PC-3 (cell line): ENCODE measurements at regions not wholly inside any gene's neighbourhood (a gene's known extent, or its start where the extent isn't known, plus 50 kb on each side); places are given as distances from the start of the nearest gene placed in this dataset.

ENCODE experiments used
- ATAC-seq: fragments of 200-7000 bp; cut with Tn5 transposase; 2 replicates; pipeline ENCODE4 v1.9.1; 2020; ENCODE audit warnings: mild to moderate bottlenecking, moderate library complexity
- BruUV-seq: library from RNA; stranded (reverse); fragments of 400-500 nt; replicated peaks from 2 replicates; lab custom pipeline; 2021; lab: Mats Ljungman, UMichigan
- CTCF ChIA-PET: fragments of 300-600 bp; sonication (Branson Sonifier 250); formaldehyde crosslinking; loops from one replicate; lab custom pipeline; 2022; ENCODE audit warnings: antibody characterized with exemption; lab: Charles Lee
- POLR2A ChIA-PET: fragments of 300-600 bp; sonication (Branson Sonifier 250); formaldehyde crosslinking; loops from one replicate; lab custom pipeline; 2022; ENCODE audit warnings: antibody characterized with exemption; ENCODE audit not compliant: unreplicated experiment; lab: Charles Lee
- DNase-seq: peaks from one replicate; pipeline ENCODE4 v3.0.0-alpha.2; 2015
- H2AFZ ChIP-seq: fragments of 300-600 bp; sonication (generic); 2 replicates; pipeline ENCODE4 v1.6.0; 2016; ENCODE audit warnings: antibody characterized with exemption, low read length
- H3F3A ChIP-seq: fragments of 300-600 bp; sonication (generic); one replicate; pipeline ENCODE4 v1.6.0; 2017; ENCODE audit warnings: antibody characterized with exemption, low read length, control low read depth, mild to moderate bottlenecking; ENCODE audit not compliant: unreplicated experiment
- H3K27ac ChIP-seq: fragments of 300-600 bp; sonication (generic); 2 replicates; pipeline ENCODE4 v1.5.1; 2016; ENCODE audit warnings: mild to moderate bottlenecking, low read length
- H3K27me3 ChIP-seq: fragments of 300-600 bp; sonication (generic); 2 replicates; pipeline ENCODE4 v1.6.1; 2016; ENCODE audit warnings: low read length, mixed read lengths
- H3K36me3 ChIP-seq: fragments of 300-600 bp; sonication (generic); 2 replicates; pipeline ENCODE4 v1.6.1; 2016; ENCODE audit warnings: low read depth, mixed run types, low read length, mixed read lengths
- H3K4me1 ChIP-seq: fragments of 300-600 bp; sonication (generic); 2 replicates; pipeline ENCODE4 v1.5.1; 2016; ENCODE audit warnings: low read length; ENCODE audit not compliant: insufficient read depth
- H3K4me2 ChIP-seq: fragments of 300-600 bp; sonication (generic); 2 replicates; pipeline ENCODE4 v1.6.0; 2016; ENCODE audit warnings: low read length
- H3K4me3 ChIP-seq: fragments of 300-600 bp; sonication (generic); 2 replicates; pipeline ENCODE4 v1.5.1; 2016; ENCODE audit warnings: mild to moderate bottlenecking, low read length, mixed read lengths
- H3K79me2 ChIP-seq: fragments of 300-600 bp; sonication (generic); 2 replicates; pipeline ENCODE4 v1.6.1; 2017; ENCODE audit warnings: low read length, mixed read lengths
- H3K9ac ChIP-seq: fragments of 300-600 bp; sonication (generic); 2 replicates; pipeline ENCODE4 v1.6.0; 2016; ENCODE audit warnings: mild to moderate bottlenecking, low read length
- H3K9me2 ChIP-seq: fragments of 300-600 bp; sonication (generic); replicated peaks from 2 replicates; pipeline ENCODE4 v1.6.1; 2016; ENCODE audit warnings: mixed run types, low read length, mixed read lengths
- H3K9me3 ChIP-seq: fragments of 300-600 bp; sonication (generic); 2 replicates; pipeline ENCODE4 v1.6.1; 2016; ENCODE audit warnings: low read length, mixed read lengths
- H4K20me1 ChIP-seq: fragments of 300-600 bp; sonication (generic); 2 replicates; pipeline ENCODE4 v1.6.1; 2016; ENCODE audit warnings: low read length, mixed read lengths
- CTCF ChIP-seq: fragments of 300-600 bp; sonication (generic); conservative IDR thresholded peaks from 2 replicates; pipeline ENCODE4 v1.5.1; 2017; ENCODE audit warnings: antibody characterized with exemption, low read depth, mild to moderate bottlenecking, low read length
- EZH2 ChIP-seq: fragments of 300-600 bp; sonication (generic); IDR thresholded peaks from one replicate; pipeline ENCODE4 v1.6.1; 2017; ENCODE audit warnings: antibody characterized with exemption, mild to moderate bottlenecking, low read length; ENCODE audit not compliant: unreplicated experiment
- EZH2phosphoT487 ChIP-seq: fragments of 300-600 bp; sonication (generic); IDR thresholded peaks from 2 replicates; pipeline ENCODE4 v1.6.1; 2018; ENCODE audit warnings: mild to moderate bottlenecking, antibody characterized with exemption, low read length, borderline replicate concordance
- intact Hi-C: fragments of 100-400 bp; cut with micrococcal nuclease; formaldehyde crosslinking; loops from 2 replicates; pipeline ENCODE4 v1.9.0; 2023

- Histone ChIP-seq H3K27me3 (no peaks in the 10 kb centered on the region), H3K27ac (peak overlapping the region; percentile 76; the same call in 1 of the 2 replicates), H3K4me3 (no peak overlapping the region), H4K20me1 (no peaks in the 10 kb centered on the region), H3K4me1 (peaks cover 28% of the 10 kb centered on the region), H3K9me2 (no peaks in the 10 kb centered on the region), H3K36me3 (no peaks in the 10 kb centered on the region), H3K9me3 (no peaks in the 10 kb centered on the region), H2AFZ (no peak overlapping the region), H3F3A (no peaks in the 10 kb centered on the region), H3K79me2 (no peaks in the 10 kb centered on the region), H3K9ac (no peak overlapping the region), H3K4me2 (no peak overlapping the region)
- TF ChIP-seq EZH2 = no peak
- TF ChIP-seq EZH2phosphoT487 = no peak
- TF ChIP-seq CTCF = no peak
- CTCF ChIA-PET = no interaction called here
- DNase-seq (no peak), ATAC-seq (no peak)
- no TSS peak for BruUV-seq
- intact Hi-C loops = no loop called here
- POLR2A ChIA-PET = interaction anchor here (0.6 to 1.8 kb wide), 2 partner anchors 12 to 303 kb away, joined by 5 to 9 read pairs; no protein-coding TSS in a partner anchor
These were observed 240.0 kb upstream of the SERP2 start for GRCh38 chr13:44133626-44134025.

GRCh38 chr13:44135566-44135965, 238.1 kb upstream of the SERP2 start:
- Histone ChIP-seq H3K4me3 (no peak overlapping the region), H3K4me1 (peaks cover 28% of the 10 kb centered on the region), H3K79me2 (no peaks in the 10 kb centered on the region), H3K27me3 (no peaks in the 10 kb centered on the region), H3K4me2 (no peak overlapping the region), H3K9me3 (no peaks in the 10 kb centered on the region), H3K9ac (no peak overlapping the region), H2AFZ (no peak overlapping the region), H3K27ac (no peak overlapping the region), H4K20me1 (no peaks in the 10 kb centered on the region), H3K36me3 (no peaks in the 10 kb centered on the region), H3F3A (no peaks in the 10 kb centered on the region), H3K9me2 (no peaks in the 10 kb centered on the region)
- CTCF ChIA-PET = no interaction called here
- POLR2A ChIA-PET = no interaction called here
- no peak for ATAC-seq
- TF ChIP-seq EZH2 (no peak), CTCF (no peak), EZH2phosphoT487 (no peak)
- BruUV-seq = no TSS peak
- intact Hi-C loops = no loop called here
- DNase-seq = no peak

GRCh38 chr13:44136696-44137268, 236.8 kb upstream of the SERP2 start:
- H3K4me1 ChIP-seq = peaks cover 37% of the 10 kb centered on the region
- ATAC-seq (peak; percentile 36), DNase-seq (peak; percentile 70)
- H2AFZ ChIP-seq = no peak overlapping the region
- no peaks in the 10 kb centered on the region for H3K79me2 ChIP-seq
- POLR2A ChIA-PET = no interaction called here
- H3K9me3 ChIP-seq = no peaks in the 10 kb centered on the region
- no peak for TF ChIP-seq EZH2
- CTCF ChIA-PET = no interaction called here
- no peaks in the 10 kb centered on the region for H3K9me2 ChIP-seq
- H3K36me3 ChIP-seq = no peaks in the 10 kb centered on the region
- H3F3A ChIP-seq = no peaks in the 10 kb centered on the region
- intact Hi-C loops = no loop called here
- peak overlapping the region; percentile 52 for H3K27ac ChIP-seq
- no peaks in the 10 kb centered on the region for H4K20me1 ChIP-seq
- 0 out of 2 replicates have a peak overlapping the region, but pooled peaks have one; percentile 18 for H3K4me2 ChIP-seq
- no TSS peak for BruUV-seq
- H3K9ac ChIP-seq = no peak overlapping the region; the same call in 1 of the 2 replicates
- no peaks in the 10 kb centered on the region for H3K27me3 ChIP-seq
- H3K4me3 ChIP-seq = no peak overlapping the region
